ENCODE measurements at regions not wholly inside any gene's neighbourhood (a gene's known extent, or its start where the extent isn't known, plus 50 kb on each side); places are given as distances from the start of the nearest gene placed in this dataset.

DNA sequence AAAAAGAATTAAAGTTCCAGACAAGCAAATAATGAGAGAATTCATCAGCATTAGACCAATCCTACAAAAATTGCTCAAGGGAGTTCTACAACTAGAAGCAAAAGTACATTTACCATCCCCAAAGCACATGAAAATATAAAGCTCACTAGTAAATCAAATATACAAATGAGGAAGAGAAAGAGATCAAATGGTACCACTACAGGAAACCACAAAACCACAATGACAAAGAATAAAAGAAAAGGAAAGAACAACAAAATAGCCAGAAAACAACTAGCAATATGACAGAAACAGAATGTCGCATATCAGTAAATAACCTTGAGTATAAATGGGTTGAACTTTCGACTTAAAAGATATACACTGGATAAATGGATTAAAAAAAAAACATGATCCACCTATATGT lies 739.0 kb downstream of the DTWD2 start:
- Histone ChIP-seq H3K27me3 (ENCODE audit: low read depth) (no peaks in the 10 kb centered on the region), H3K4me1 (no peaks in the 10 kb centered on the region), H3K9me3 (replicated peaks) (peaks cover 51% of the 10 kb centered on the region), H3K36me3 (no peaks in the 10 kb centered on the region), H3K4me3 (no peak overlapping the region), H3K27ac (replicated peaks) (no peak overlapping the region)
- intact Hi-C loops (cut with micrococcal nuclease): no loop called here
- no peak for DNase-seq
- TF ChIP-seq, protein P1, sequence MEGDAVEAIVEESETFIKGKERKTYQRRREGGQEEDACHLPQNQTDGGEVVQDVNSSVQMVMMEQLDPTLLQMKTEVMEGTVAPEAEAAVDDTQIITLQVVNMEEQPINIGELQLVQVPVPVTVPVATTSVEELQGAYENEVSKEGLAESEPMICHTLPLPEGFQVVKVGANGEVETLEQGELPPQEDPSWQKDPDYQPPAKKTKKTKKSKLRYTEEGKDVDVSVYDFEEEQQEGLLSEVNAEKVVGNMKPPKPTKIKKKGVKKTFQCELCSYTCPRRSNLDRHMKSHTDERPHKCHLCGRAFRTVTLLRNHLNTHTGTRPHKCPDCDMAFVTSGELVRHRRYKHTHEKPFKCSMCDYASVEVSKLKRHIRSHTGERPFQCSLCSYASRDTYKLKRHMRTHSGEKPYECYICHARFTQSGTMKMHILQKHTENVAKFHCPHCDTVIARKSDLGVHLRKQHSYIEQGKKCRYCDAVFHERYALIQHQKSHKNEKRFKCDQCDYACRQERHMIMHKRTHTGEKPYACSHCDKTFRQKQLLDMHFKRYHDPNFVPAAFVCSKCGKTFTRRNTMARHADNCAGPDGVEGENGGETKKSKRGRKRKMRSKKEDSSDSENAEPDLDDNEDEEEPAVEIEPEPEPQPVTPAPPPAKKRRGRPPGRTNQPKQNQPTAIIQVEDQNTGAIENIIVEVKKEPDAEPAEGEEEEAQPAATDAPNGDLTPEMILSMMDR (IDR thresholded peaks at IDR 0.05; ENCODE audit: borderline replicate concordance): no peak

DNA sequence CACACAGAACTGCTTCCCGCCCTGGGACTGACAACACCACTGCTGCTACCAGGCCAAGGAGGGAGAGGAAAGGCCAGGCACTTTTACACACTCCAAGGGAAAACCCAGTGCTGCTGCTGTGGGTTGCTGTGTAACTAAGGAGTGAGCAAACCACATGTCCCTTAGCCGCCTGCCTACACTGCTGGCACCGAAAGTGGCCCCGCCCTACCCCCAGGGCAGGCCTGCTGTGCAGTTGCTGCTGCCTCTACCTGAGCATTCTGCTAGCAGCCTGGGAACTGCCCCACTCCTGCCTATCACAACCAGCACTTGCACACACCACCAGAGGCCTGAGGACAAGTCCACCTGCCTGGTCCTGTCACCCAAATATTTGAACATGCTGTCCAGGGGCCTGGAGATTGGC lies 740.9 kb downstream of the DTWD2 start:
- H3K4me1 ChIP-seq: no peaks in the 10 kb centered on the region
- H3K9me3 ChIP-seq (replicated peaks): peaks cover 48% of the 10 kb centered on the region
- H3K36me3 ChIP-seq: no peaks in the 10 kb centered on the region
- intact Hi-C loops (cut with micrococcal nuclease): no loop called here
- no peak overlapping the region for H3K4me3 ChIP-seq
- no peak overlapping the region for H3K27ac ChIP-seq (replicated peaks)
- DNase-seq: no peak
- TF ChIP-seq, protein P1 (IDR thresholded peaks at IDR 0.05; ENCODE audit: borderline replicate concordance): no peak
- no peaks in the 10 kb centered on the region for H3K27me3 ChIP-seq (ENCODE audit: low read depth)

DNA sequence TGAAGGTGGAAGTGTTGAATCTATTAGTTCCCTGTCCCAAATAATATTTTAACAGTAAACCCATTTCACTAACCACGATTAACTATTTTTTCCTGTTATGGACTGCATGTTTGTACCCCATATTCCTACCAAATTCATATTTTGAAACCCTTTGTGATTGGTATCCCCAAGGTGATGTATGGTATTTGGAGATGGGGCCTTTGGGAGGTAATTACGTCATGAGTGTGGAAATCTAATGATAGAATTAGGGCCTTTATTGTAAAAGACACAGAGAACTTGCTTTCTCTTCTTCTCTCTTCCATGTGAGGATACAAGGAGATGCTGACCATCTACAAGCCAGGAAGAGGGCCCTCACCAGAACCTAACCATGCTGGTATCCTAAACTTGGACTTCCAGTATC lies 744.7 kb downstream of the DTWD2 start:
- no peaks in the 10 kb centered on the region for H3K4me1 ChIP-seq
- intact Hi-C loops (cut with micrococcal nuclease): no loop called here
- DNase-seq: no peak
- H3K9me3 ChIP-seq (replicated peaks): peaks cover 10% of the 10 kb centered on the region
- H3K27me3 ChIP-seq (ENCODE audit: low read depth): no peaks in the 10 kb centered on the region
- no peaks in the 10 kb centered on the region for H3K36me3 ChIP-seq
- H3K4me3 ChIP-seq: no peak overlapping the region
- TF ChIP-seq, protein P1 (IDR thresholded peaks at IDR 0.05; ENCODE audit: borderline replicate concordance): no peak
- H3K27ac ChIP-seq (replicated peaks): no peak overlapping the region

DNA sequence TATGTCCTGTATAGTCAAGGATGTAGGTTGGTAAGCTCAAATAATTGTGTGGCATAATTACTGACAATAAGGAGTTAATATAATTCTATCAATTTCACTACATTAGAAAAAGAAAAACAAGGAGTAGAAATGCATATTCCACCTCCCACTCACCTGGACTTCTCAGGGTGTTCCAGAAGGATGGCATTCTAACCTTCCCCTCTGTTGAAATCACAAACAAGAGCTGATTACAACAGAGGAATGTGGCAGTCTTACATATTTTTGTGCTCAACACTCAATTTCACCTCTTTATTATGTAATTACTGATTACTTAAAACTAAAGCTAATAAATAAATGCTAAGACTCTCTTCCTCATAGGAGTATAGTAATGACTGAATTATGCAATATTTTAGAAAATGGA lies 745.3 kb downstream of the DTWD2 start:
- Histone ChIP-seq H3K9me3 (replicated peaks) (peaks cover 4% of the 10 kb centered on the region), H3K4me3 (no peak overlapping the region), H3K27ac (replicated peaks) (no peak overlapping the region), H3K27me3 (ENCODE audit: low read depth) (no peaks in the 10 kb centered on the region), H3K36me3 (no peaks in the 10 kb centered on the region), H3K4me1 (no peaks in the 10 kb centered on the region)
- no peak for DNase-seq
- intact Hi-C loops (cut with micrococcal nuclease): no loop called here
- TF ChIP-seq, protein P1 (IDR thresholded peaks at IDR 0.05; ENCODE audit: borderline replicate concordance): no peak

DNA sequence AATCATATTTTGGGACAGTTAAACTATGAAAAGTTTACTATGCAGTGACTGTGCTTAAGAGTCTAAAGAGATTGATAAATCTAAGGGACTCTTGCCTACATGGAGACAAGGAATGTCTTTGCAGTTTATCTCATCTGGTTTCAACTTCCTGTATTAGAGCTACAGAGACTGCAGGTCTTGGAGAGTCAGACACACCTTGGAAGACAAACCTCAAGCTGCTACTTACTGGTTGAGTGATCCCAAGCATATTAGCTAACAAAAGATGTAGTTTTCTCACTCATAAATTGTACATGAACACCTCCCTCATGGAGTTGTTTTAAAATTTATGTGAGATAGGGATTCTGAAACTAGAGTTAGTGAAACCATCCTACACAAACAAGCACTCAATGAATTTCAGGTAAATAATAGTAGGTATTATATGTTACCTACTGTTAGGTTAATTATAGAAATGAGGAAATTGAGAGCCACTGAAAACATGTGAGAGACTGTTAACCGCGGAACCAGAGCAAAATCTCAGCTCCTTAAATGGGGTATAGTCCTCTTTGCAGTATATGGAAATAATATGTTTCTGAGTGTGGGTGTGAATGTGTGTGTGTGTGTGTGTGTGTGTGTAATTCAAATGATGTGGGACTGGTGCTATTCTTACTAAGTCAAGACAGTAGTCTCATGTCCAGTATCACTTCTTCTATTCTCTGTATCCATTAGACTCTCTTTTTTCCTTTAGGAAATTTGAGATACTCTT lies 752.1 kb downstream of the DTWD2 start:
- DNase-seq: no peak
- Histone ChIP-seq H3K27ac (replicated peaks) (no peak overlapping the region), H3K27me3 (ENCODE audit: low read depth) (no peaks in the 10 kb centered on the region), H3K4me1 (no peaks in the 10 kb centered on the region), H3K9me3 (replicated peaks) (no peaks in the 10 kb centered on the region), H3K4me3 (no peak overlapping the region), H3K36me3 (no peaks in the 10 kb centered on the region)
- intact Hi-C loops (cut with micrococcal nuclease): no loop called here
- TF ChIP-seq, protein P1 (IDR thresholded peaks at IDR 0.05; ENCODE audit: borderline replicate concordance): no peak

Data from left ventricle myocardium inferior (tissue), 1 donor.